NOMO-1 treated with dmso at 0.1 percent for 144 hours (cell line): ENCODE measurements at regions not wholly inside any gene's neighbourhood (a gene's known extent, or its start where the extent isn't known, plus 50 kb on each side); places are given as distances from the start of the nearest gene placed in this dataset.

Source experiments
- DNase-seq: peaks from one replicate; lab custom pipeline; 2025; ENCODE audit not compliant: unreplicated experiment; lab: John Stamatoyannopoulos, UW

GRCh38 chr4:106471151-106471550, 102.6 kb upstream of the GIMD1 start:
- no peak for DNase-seq

- no peak for DNase-seq
Measured at GRCh38 chr4:106463622-106464021, 95.0 kb upstream of the GIMD1 start.

GRCh38 chr4:106454581-106454980, 86.0 kb upstream of the GIMD1 start:
- no peak for DNase-seq

GRCh38 chr4:106454021-106454420, 85.4 kb upstream of the GIMD1 start:
- DNase-seq = no peak

DNA sequence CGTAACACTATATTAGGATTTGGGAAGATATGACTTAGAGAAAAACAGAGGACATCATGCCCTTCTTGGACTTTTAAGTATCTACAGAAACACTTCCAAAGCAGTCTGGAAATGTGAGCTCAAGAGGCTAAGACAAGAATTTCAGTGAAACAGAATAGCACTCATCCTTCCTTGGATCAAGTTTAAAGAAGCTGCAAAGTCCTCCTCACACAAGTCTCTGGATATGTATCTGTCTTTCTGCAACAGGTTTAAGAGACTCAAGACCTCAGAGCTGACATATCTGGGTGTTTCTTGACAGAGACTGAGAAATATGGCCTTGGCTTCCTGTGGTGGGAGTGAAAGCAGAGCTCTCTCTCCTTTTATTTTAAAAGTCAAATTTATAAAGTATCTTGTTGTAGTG, 82.5 kb upstream of the GIMD1 start:
- DNase-seq = no peak

DNA sequence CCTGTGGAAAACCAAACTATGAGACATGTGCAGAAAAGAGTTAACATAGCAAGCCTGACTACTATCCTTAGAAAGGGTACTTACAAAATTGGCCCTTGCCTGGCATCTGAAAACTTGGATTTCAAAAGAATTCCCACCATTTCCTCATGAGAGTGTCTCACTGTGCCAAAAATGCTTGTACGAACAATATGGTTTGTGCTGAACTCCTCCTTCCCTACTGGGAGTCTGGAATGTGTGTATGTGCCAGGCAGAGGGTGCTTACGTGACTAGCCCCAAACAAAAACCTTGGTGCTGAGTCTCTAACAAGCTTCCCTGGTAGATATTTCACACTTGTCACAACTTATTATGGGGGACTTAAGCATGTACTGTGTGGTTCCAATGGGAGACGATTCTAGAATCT, 81.7 kb upstream of the GIMD1 start:
- DNase-seq = no peak

DNA sequence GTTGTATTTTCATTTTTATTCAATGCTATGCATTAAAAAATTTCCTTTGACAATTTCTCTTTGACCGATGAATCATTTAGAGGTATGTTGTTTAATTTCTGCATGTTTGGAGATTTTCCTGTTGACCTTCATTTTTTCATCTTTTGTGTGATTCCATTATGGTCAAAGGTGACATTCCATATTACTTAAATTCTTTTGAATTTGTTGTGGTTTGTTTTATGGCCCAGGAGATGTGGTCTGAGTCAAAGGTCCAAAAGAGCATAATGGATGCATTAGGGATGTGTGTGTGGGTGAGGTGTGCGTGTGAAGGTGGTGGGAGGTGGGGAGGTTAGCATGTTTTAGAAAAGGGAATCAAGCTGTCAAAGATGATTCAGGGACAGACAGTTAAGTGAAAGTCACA, 76.0 kb upstream of the GIMD1 start:
- no peak for DNase-seq

- DNase-seq = no peak
Measured at GRCh38 chr4:106430797-106431196, 62.2 kb upstream of the GIMD1 start.

GRCh38 chr4:106429885-106430284, 61.3 kb upstream of the GIMD1 start:
- DNase-seq = no peak

DNA sequence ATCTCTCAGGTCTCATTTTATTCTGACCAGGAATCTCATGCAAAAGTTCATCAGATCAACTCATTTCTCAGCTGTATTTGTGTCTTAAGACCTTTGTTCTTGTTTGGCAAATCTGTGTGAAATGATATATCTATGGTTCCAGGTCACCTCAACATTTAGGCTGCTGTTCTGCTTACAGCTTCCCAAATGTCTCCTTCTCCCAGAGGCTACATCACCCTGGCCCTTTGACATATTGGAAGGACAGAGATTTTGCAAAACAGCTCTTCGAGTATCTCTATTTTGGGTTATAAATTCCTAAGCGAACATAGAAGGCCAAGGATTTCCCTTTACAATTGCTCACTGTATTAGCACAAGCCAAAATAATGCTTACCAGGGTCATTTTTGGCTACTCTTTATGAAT, 57.5 kb upstream of the GIMD1 start:
- DNase-seq = no peak

- DNase-seq = no peak
Measured at GRCh38 chr4:106425576-106425975, 57.0 kb upstream of the GIMD1 start.

DNA sequence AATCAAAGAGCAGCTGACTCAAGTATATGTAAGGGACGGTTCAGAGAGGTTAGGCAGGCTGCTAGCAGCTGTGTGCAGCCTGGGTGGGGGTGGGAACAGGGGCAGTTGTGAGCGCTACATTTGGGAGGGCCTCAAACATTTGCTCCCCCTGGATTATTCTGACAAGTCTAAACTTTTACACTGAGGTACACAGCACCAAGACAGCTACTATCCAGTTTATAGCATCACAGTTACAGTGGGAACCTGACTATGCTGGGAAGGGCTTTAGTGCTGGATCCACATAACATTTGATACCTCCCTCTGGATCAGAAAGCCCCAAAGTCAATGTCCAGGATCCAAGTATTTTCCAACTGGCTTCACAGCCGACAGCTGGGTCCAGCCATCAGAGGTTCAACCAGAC, 55.8 kb upstream of the GIMD1 start:
- DNase-seq = no peak

- no peak for DNase-seq
Measured at GRCh38 chr4:106423791-106424190, 55.2 kb upstream of the GIMD1 start.

- no peak for DNase-seq
Measured at GRCh38 chr4:106422766-106423165, 54.2 kb upstream of the GIMD1 start.

GRCh38 chr4:106421441-106422296, 53.1 kb upstream of the GIMD1 start:
- no peak for DNase-seq

GRCh38 chr4:106418444-106418843, 49.9 kb upstream of the GIMD1 start:
- no peak for DNase-seq
